ENCODE measurements at regions not wholly inside any gene's neighbourhood (a gene's known extent, or its start where the extent isn't known, plus 50 kb on each side); places are given as distances from the start of the nearest gene placed in this dataset.

- no peak for TF ChIP-seq CTCF (IDR thresholded peaks at IDR 0.05)
- TF ChIP-seq, protein P1, sequence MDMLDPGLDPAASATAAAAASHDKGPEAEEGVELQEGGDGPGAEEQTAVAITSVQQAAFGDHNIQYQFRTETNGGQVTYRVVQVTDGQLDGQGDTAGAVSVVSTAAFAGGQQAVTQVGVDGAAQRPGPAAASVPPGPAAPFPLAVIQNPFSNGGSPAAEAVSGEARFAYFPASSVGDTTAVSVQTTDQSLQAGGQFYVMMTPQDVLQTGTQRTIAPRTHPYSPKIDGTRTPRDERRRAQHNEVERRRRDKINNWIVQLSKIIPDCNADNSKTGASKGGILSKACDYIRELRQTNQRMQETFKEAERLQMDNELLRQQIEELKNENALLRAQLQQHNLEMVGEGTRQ (CRISPR knock-in tag; IDR thresholded peaks at IDR 0.05) = no peak
- TF ChIP-seq ATF2 (CRISPR knock-in tag; IDR thresholded peaks at IDR 0.05; ENCODE audit: borderline replicate concordance, low read depth) = no peak
- TF ChIP-seq ETV6 (CRISPR knock-in tag; IDR thresholded peaks at IDR 0.05) = no peak
- no peak for TF ChIP-seq MXD4 (CRISPR knock-in tag; IDR thresholded peaks at IDR 0.05; ENCODE audit: borderline replicate concordance)
- TF ChIP-seq SP1 (CRISPR knock-in tag; conservative IDR thresholded peaks at IDR 0.05) = no peak
- no peak for TF ChIP-seq HMGA2 (CRISPR knock-in tag; IDR thresholded peaks at IDR 0.05)
- TF ChIP-seq, protein P2, sequence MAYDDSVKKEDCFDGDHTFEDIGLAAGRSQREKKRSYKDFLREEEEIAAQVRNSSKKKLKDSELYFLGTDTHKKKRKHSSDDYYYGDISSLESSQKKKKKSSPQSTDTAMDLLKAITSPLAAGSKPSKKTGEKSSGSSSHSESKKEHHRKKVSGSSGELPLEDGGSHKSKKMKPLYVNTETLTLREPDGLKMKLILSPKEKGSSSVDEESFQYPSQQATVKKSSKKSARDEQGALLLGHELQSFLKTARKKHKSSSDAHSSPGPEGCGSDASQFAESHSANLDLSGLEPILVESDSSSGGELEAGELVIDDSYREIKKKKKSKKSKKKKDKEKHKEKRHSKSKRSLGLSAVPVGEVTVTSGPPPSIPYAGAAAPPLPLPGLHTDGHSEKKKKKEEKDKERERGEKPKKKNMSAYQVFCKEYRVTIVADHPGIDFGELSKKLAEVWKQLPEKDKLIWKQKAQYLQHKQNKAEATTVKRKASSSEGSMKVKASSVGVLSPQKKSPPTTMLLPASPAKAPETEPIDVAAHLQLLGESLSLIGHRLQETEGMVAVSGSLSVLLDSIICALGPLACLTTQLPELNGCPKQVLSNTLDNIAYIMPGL (CRISPR knock-in tag; IDR thresholded peaks at IDR 0.05) = no peak
- TF ChIP-seq JUN (CRISPR knock-in tag; IDR thresholded peaks at IDR 0.05) = no peak
These were observed 140.5 kb upstream of the HNRNPA3 start for GRCh38 chr2:177072090-177072489.

All from WTC11 (cell line).